SK-N-SH treated with all-trans-retinoic acid at 6 μM for 48 hours (cell line): ENCODE measurements at regions not wholly inside any gene's neighbourhood (a gene's known extent, or its start where the extent isn't known, plus 50 kb on each side); places are given as distances from the start of the nearest gene placed in this dataset.

Experiments used
- ATAC-seq: fragments of 200-7000 bp; cut with Tn5 transposase; 3 replicates; pipeline ENCODE4 v1.9.1; 2020; ENCODE audit warnings: mild to moderate bottlenecking, moderate library complexity
- BACH2 ChIP-seq: fragments of 250-450 bp; sonication (Bioruptor Pico); IDR thresholded peaks from 2 replicates; pipeline ENCODE4 v1.9.0; 2021; ENCODE audit warnings: mild to moderate bottlenecking, borderline replicate concordance
- CREB5 ChIP-seq: fragments of 250-450 bp; sonication (Bioruptor Pico); IDR thresholded peaks from 2 replicates; pipeline ENCODE4 v1.5.1; 2020; ENCODE audit warnings: low read depth, mild to moderate bottlenecking, moderate library complexity
- CSRNP3 ChIP-seq: fragments of 250-450 bp; sonication (Bioruptor Pico); IDR thresholded peaks from 2 replicates; pipeline ENCODE4 v1.5.1; 2021; ENCODE audit warnings: mild to moderate bottlenecking, moderate library complexity
- GLIS3 ChIP-seq: fragments of 250-450 bp; sonication (Bioruptor Pico); IDR thresholded peaks from 2 replicates; pipeline ENCODE4 v1.5.0; 2020; ENCODE audit warnings: mild to moderate bottlenecking, moderate library complexity
- ISL1 ChIP-seq: fragments of 250-450 bp; sonication (Bioruptor Pico); IDR thresholded peaks from 2 replicates; pipeline ENCODE4 v2.1.2; 2022; ENCODE audit warnings: mild to moderate bottlenecking, moderate library complexity
- OSR1 ChIP-seq: fragments of 250-450 bp; sonication (Bioruptor Pico); IDR thresholded peaks from 2 replicates; pipeline ENCODE4 v1.8.0; 2022; ENCODE audit warnings: moderate library complexity, mild to moderate bottlenecking, inconsistent platforms
- PATZ1 ChIP-seq: fragments of 250-450 bp; sonication (Bioruptor Pico); IDR thresholded peaks from 2 replicates; pipeline ENCODE4 v1.8.0; 2020; ENCODE audit warnings: mild to moderate bottlenecking, moderate library complexity, borderline replicate concordance
- POU6F1 ChIP-seq: fragments of 250-450 bp; sonication (Bioruptor Pico); IDR thresholded peaks from 2 replicates; pipeline ENCODE4 v1.8.0; 2021; ENCODE audit warnings: low read depth, mild to moderate bottlenecking, moderate library complexity, borderline replicate concordance
- RARB ChIP-seq: fragments of 250-450 bp; sonication (Bioruptor Pico); IDR thresholded peaks from 2 replicates; pipeline ENCODE4 v1.8.0; 2021; ENCODE audit warnings: mild to moderate bottlenecking, moderate library complexity
- SNAI2 ChIP-seq: fragments of 250-450 bp; sonication (Bioruptor Pico); IDR thresholded peaks from 2 replicates; pipeline ENCODE4 v1.5.0; 2020; ENCODE audit warnings: mild to moderate bottlenecking, moderate library complexity
- TCF4 ChIP-seq: fragments of 250-450 bp; sonication (Bioruptor Pico); IDR thresholded peaks from 2 replicates; pipeline ENCODE4 v1.8.0; 2021; ENCODE audit warnings: mild to moderate bottlenecking, moderate library complexity, borderline replicate concordance
- TOX ChIP-seq: fragments of 250-450 bp; sonication (Bioruptor Pico); IDR thresholded peaks from 2 replicates; pipeline ENCODE4 v1.8.0; 2021; ENCODE audit warnings: mild to moderate bottlenecking, moderate library complexity, borderline replicate concordance
- TSHZ2 ChIP-seq: fragments of 250-450 bp; sonication (Bioruptor Pico); IDR thresholded peaks from 2 replicates; pipeline ENCODE4 v1.5.0; 2020; ENCODE audit warnings: mild to moderate bottlenecking, moderate library complexity
- ZC3H10 ChIP-seq: fragments of 250-450 bp; sonication (Bioruptor Pico); IDR thresholded peaks from 2 replicates; pipeline ENCODE4 v1.5.1; 2021; ENCODE audit warnings: mild to moderate bottlenecking, moderate library complexity
- ZFP3 ChIP-seq: fragments of 250-450 bp; sonication (Bioruptor Pico); IDR thresholded peaks from 2 replicates; pipeline ENCODE4 v1.5.0; 2020; ENCODE audit warnings: mild to moderate bottlenecking, moderate library complexity
- ZFP30 ChIP-seq: fragments of 450-650 bp; formaldehyde crosslinking; IDR thresholded peaks from 2 replicates; pipeline ENCODE4 v1.5.0; 2022; ENCODE audit warnings: mild to moderate bottlenecking, moderate library complexity
- ZNF565 ChIP-seq: fragments of 450-650 bp; formaldehyde crosslinking; conservative IDR thresholded peaks from 2 replicates; pipeline ENCODE4 v1.5.0; 2020; ENCODE audit warnings: low read depth, mild to moderate bottlenecking, moderate library complexity
- ZNF8 ChIP-seq: fragments of 450-650 bp; formaldehyde crosslinking; IDR thresholded peaks from 2 replicates; pipeline ENCODE4 v1.5.0; 2020; ENCODE audit warnings: mild to moderate bottlenecking, moderate library complexity

GRCh38 chr4:98716796-98717195 lies 58.4 kb upstream of the TSPAN5 start (continued):
- TF ChIP-seq ZNF8: no peak
- no peak for TF ChIP-seq SNAI2 (CRISPR knock-in tag)
- no peak for TF ChIP-seq BACH2 (CRISPR knock-in tag)
- TF ChIP-seq CSRNP3 (CRISPR knock-in tag): no peak
- no peak for TF ChIP-seq CREB5
- no peak for TF ChIP-seq GLIS3

- peak; percentile 92 for ATAC-seq
- TF ChIP-seq TSHZ2 (CRISPR knock-in tag) (no peak), ZFP3 (CRISPR knock-in tag) (no peak), POU6F1 (0 out of 2 replicates have a peak, but pooled peaks have one; percentile 72), BACH2 (CRISPR knock-in tag) (no peak), ISL1 (CRISPR knock-in tag) (peak; percentile 94), CSRNP3 (CRISPR knock-in tag) (no peak), RARB (no peak), SNAI2 (CRISPR knock-in tag) (no peak), ZC3H10 (CRISPR knock-in tag) (0 out of 2 replicates have a peak, but pooled peaks have one; percentile 46), TCF4 (CRISPR knock-in tag) (peak; percentile 44; the same call in 1 of the 2 replicates), ZFP30 (CRISPR knock-in tag) (no peak), OSR1 (CRISPR knock-in tag) (no peak), TOX (peak; percentile 85)
Measured at GRCh38 chr4:98712607-98713006, 54.2 kb upstream of the TSPAN5 start.

GRCh38 chr4:98711526-98711925 lies 53.1 kb upstream of the TSPAN5 start:
- TF ChIP-seq CSRNP3 (CRISPR knock-in tag): no peak
- TF ChIP-seq, all 23 proteins: peak for 0
- ATAC-seq: peak; percentile 10; the same call in 2 of the 3 replicates

- TF ChIP-seq PATZ1: no peak
- no peak for TF ChIP-seq RARB
- no peak for TF ChIP-seq ZNF565 (CRISPR knock-in tag)
- TF ChIP-seq TSHZ2 (CRISPR knock-in tag): no peak
- TF ChIP-seq CREB5: no peak
- TF ChIP-seq TOX: no peak
- TF ChIP-seq, all 23 proteins: peak for 0
- peak; percentile 50 for ATAC-seq
Measured at GRCh38 chr4:98710831-98711230, 52.4 kb upstream of the TSPAN5 start.
